ENCODE measurements at regions not wholly inside any gene's neighbourhood (a gene's known extent, or its start where the extent isn't known, plus 50 kb on each side); places are given as distances from the start of the nearest gene placed in this dataset.

DNA sequence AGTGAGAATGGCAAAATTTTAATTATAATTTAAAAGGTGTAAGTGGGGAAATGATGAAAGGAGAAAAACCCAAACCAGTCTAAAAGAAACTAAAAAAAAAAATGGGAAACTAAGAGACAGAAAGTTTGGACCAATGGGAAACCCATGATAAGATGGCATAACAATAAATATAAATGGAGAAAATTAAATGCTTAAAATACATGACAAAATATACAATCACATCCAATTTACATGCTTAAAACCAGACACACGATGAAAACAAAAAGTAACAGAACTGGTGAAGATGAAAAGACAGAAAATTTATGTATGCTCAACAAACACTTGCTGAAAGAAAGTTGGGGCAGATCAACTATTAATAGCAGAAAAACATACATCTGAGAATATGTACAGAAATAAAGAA, 1471.1 kb downstream of the TBC1D22A start:
- DNase-seq (ENCODE audit: extremely low read depth, low read depth): no peak
- no peak overlapping the region for H3K4me3 ChIP-seq (replicated peaks; ENCODE audit: low read depth, low read length)
- TF ChIP-seq, protein P1, sequence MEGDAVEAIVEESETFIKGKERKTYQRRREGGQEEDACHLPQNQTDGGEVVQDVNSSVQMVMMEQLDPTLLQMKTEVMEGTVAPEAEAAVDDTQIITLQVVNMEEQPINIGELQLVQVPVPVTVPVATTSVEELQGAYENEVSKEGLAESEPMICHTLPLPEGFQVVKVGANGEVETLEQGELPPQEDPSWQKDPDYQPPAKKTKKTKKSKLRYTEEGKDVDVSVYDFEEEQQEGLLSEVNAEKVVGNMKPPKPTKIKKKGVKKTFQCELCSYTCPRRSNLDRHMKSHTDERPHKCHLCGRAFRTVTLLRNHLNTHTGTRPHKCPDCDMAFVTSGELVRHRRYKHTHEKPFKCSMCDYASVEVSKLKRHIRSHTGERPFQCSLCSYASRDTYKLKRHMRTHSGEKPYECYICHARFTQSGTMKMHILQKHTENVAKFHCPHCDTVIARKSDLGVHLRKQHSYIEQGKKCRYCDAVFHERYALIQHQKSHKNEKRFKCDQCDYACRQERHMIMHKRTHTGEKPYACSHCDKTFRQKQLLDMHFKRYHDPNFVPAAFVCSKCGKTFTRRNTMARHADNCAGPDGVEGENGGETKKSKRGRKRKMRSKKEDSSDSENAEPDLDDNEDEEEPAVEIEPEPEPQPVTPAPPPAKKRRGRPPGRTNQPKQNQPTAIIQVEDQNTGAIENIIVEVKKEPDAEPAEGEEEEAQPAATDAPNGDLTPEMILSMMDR (IDR thresholded peaks at IDR 0.05; ENCODE audit: low read depth, low read length, missing control alignments): no peak

DNA sequence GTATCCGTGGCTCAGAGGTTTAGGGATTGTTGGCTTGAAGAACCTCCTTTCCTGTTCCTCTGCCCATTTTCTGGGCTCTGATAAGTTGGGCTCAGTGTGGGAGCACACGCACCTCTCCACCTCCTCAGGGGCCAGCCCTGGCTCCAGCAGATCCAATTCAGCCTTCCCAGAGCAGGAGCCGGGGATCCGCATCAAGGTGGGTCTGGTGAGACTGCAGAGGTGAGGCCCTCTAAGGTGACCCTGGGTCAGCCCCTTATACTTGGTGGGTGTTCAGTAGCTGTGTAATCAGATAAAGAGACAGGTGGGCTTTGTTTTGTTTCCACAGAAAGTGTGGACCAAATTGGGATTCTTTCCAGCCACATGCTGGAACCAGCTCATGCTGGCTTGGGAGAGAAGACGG, 1466.0 kb downstream of the TBC1D22A start:
- no peak for DNase-seq (ENCODE audit: extremely low read depth, low read depth)
- H3K4me3 ChIP-seq (replicated peaks; ENCODE audit: low read depth, low read length): no peak overlapping the region
- TF ChIP-seq, protein P1 (IDR thresholded peaks at IDR 0.05; ENCODE audit: low read depth, low read length, missing control alignments): no peak

DNA sequence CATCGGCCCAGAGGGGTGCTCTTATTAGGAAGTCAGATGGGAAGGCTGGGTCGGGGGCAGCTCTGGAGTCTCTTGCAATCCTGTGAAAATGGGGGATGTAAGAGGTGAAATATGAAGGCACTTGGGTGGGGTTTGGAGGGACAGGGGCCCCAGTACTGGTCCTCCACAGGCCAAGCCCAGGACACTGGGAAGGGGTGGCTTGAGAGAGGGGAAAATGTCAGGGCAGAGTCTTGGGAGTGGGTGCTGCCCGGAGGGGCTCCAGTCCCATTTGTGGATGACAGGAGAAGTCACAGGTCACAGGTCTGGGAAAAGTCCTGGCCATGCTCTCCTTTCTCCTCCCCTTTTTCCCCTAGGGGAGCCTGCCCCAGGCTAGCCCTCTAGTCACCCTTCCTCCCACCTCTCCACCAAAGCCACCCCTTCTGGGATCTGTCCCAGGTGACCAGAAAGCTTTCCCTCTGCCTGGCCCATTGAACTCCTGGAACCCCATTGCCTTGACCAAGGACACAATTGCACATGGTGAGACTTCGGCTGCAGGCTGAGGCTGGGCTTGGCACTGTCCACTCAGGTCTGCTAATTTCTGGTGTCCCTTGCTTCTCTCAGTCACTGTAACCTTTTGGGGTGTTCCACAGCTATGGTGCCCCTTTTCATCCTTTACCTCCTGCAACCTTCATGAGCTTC, 1465.0 kb downstream of the TBC1D22A start:
- TF ChIP-seq, protein P1 (IDR thresholded peaks at IDR 0.05; ENCODE audit: low read depth, low read length, missing control alignments): no peak
- DNase-seq (ENCODE audit: extremely low read depth, low read depth): no peak
- no peak overlapping the region for H3K4me3 ChIP-seq (replicated peaks; ENCODE audit: low read depth, low read length)

DNA sequence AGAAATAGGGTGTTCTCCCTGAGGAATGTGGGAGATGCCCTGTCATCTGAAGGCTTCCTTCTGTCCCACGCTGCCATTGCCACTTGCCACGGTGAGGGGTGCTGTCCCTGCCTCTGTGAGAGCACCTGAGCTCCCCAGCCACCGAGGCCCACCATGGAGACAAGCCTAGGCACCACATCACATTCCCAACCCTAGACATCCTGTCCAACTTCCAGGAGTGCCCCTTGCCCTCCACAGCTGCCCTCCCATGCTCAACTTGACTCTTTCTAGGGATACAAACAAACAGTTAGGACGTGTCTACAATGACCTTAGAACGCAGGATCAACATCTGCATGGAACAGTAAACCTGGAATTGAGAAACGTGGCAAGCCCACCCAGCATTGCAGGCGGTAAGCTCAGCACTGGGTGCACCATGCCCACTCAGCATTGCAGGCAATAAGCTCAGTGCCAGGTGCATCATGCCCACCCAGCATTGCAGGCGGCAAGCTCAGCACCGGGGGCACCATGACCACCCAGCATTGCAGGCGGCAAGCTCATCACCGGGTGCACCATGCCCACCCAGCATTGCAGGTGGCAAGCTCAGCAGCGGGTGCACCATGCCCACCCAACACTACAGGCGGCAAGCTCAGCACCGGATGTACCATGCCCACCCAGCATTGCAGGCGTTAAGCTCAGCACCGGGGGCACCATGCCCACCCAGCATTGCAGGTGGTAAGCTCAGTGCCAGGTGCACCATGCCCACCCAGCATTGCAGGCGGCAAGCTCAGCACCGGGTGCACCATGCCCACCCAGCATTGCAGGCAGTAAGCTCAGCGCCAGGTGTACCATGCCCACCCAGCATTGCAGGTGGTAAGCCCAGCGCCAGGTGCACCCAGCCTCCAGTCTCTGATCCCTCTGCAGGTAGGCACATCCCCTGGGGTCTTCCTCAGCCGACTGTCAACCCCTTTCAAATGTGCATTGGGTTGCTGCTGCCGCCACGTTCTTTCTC, 1463.9 kb downstream of the TBC1D22A start:
- DNase-seq (ENCODE audit: extremely low read depth, low read depth): no peak
- TF ChIP-seq, protein P1 (IDR thresholded peaks at IDR 0.05; ENCODE audit: low read depth, low read length, missing control alignments): no peak
- H3K4me3 ChIP-seq (replicated peaks; ENCODE audit: low read depth, low read length): no peak overlapping the region

DNA sequence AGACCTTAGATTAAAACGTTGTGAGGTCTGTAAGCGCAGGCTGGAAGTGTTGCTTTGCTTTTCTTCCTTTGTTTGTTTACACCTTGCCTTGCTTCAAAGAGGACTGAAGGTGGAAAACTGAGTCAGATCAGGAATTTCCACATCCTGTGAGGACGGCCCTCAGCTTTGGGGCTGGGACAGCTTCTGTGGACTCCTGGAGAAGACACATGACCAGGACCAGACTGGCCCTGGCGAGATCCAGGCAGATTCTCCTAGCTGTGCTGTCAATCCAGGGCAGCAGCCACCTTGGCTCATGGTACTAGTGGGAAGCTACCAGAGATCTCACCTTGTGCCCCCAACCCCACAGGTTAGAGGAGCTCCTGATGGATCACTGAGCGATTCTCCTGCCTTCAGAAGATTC, 1461.9 kb downstream of the TBC1D22A start:
- DNase-seq (ENCODE audit: extremely low read depth, low read depth): no peak
- H3K4me3 ChIP-seq (replicated peaks; ENCODE audit: low read depth, low read length): no peak overlapping the region
- TF ChIP-seq, protein P1 (IDR thresholded peaks at IDR 0.05; ENCODE audit: low read depth, low read length, missing control alignments): no peak

DNA sequence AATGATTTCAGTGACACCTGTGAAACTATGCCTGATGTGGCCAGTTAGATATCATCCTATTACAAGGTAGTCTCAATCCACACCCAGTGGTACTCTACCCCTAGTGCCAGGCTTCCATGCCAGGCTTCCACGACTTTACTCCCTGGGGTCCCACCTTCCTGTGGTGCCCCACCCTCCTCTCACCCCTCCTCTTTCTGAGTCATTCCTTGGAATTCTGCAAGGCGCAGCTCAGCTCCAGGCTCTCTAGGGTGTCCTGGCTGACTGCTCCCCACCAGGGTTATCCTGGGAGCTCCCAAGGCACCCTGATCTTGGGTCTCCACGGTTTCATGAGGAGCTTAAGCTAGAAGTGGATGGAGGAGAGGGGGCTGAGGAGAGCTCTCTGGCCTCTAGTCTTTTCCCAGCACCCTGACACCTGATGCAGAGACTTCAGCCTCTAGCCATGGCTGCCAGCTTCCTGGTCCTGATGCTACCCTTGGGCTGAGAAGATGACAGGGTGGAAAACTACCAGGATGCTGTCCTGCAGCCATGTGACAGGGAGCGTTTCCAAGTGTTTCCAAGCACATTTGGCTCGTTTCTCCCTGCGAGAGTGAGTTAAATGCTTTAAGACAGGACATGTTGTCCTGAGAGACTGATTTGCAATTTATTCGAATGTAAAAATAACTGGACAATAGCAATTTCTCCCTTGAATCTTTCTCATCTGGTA, 1461.2 kb downstream of the TBC1D22A start:
- TF ChIP-seq, protein P1 (IDR thresholded peaks at IDR 0.05; ENCODE audit: low read depth, low read length, missing control alignments): no peak
- H3K4me3 ChIP-seq (replicated peaks; ENCODE audit: low read depth, low read length): no peak overlapping the region
- DNase-seq (ENCODE audit: extremely low read depth, low read depth): no peak
